ENCODE measurements at regions not wholly inside any gene's neighbourhood (a gene's known extent, or its start where the extent isn't known, plus 50 kb on each side); places are given as distances from the start of the nearest gene placed in this dataset.

GRCh38 chr1:81569761-81570160 lies 231.0 kb upstream of the ADGRL2 start:
- no peaks in the 10 kb centered on the region for H3K36me3 ChIP-seq (ENCODE audit: control insufficient read depth, insufficient read depth, low read length)
- no peaks in the 10 kb centered on the region for H3K9me3 ChIP-seq (ENCODE audit: control insufficient read depth, low read length)
- peaks cover 15% of the 10 kb centered on the region for H3K4me1 ChIP-seq (ENCODE audit: control insufficient read depth, insufficient read depth, low read length)
- Mint-ChIP-seq H3K9me3 (no peaks in the 10 kb centered on the region), H3K4me1 (peaks cover 19% of the 10 kb centered on the region), H3K27ac (no peak overlapping the region), H3K4me3 (no peak overlapping the region), H3K27me3 (ENCODE audit: insufficient read depth) (no peaks in the 10 kb centered on the region), H3K36me3 (ENCODE audit: low read depth) (no peaks in the 10 kb centered on the region)
- no peak overlapping the region for H3K4me3 ChIP-seq (ENCODE audit: low read length)
- no peaks in the 10 kb centered on the region for H3K27me3 ChIP-seq (ENCODE audit: control insufficient read depth, insufficient read depth, low read length, poor library complexity, severe bottlenecking)
- no peak overlapping the region for H3K27ac ChIP-seq (ENCODE audit: low read depth, low read length)
- DNase-seq, result no peak
- no peak overlapping the region for H3K9ac ChIP-seq (ENCODE audit: extremely low read depth, low read length, poor library complexity, severe bottlenecking)
- WGBS, 2 experiments (ENCODE audit: insufficient coverage in 1 of 2, insufficient read length in 1 of 2), result 83 to 84% methylated on average over 1 of the region's 1 CpG
- TF ChIP-seq, protein P1, sequence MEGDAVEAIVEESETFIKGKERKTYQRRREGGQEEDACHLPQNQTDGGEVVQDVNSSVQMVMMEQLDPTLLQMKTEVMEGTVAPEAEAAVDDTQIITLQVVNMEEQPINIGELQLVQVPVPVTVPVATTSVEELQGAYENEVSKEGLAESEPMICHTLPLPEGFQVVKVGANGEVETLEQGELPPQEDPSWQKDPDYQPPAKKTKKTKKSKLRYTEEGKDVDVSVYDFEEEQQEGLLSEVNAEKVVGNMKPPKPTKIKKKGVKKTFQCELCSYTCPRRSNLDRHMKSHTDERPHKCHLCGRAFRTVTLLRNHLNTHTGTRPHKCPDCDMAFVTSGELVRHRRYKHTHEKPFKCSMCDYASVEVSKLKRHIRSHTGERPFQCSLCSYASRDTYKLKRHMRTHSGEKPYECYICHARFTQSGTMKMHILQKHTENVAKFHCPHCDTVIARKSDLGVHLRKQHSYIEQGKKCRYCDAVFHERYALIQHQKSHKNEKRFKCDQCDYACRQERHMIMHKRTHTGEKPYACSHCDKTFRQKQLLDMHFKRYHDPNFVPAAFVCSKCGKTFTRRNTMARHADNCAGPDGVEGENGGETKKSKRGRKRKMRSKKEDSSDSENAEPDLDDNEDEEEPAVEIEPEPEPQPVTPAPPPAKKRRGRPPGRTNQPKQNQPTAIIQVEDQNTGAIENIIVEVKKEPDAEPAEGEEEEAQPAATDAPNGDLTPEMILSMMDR (conservative IDR thresholded peaks at IDR 0.05), result no peak

DNA sequence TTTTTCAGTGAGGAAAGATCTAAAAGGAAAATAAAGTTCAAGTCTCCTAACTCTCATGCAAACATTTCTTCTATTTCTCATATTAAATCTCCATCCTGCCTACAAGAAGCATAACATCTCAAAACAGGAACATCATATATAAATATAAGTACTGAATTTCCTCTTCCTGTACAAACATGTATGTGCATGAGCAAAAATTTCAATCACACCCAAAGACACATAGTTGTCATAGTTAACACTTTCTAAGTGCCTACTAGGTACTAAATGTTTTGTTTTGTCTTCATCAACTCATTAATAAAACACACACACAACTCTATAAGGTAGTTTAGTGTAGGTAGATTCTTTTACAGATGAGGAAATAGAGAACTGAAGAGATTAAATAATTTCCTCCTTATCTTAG lies 237.1 kb upstream of the ADGRL2 start:
- H3K27me3 ChIP-seq (ENCODE audit: control insufficient read depth, insufficient read depth, low read length, poor library complexity, severe bottlenecking), result no peaks in the 10 kb centered on the region
- no peaks in the 10 kb centered on the region for H3K9me3 ChIP-seq (ENCODE audit: control insufficient read depth, low read length)
- TF ChIP-seq, protein P1 (conservative IDR thresholded peaks at IDR 0.05), result no peak
- no peaks in the 10 kb centered on the region for H3K4me1 Mint-ChIP-seq
- H3K4me3 Mint-ChIP-seq, result no peak overlapping the region
- H3K27ac Mint-ChIP-seq, result no peak overlapping the region
- H3K36me3 Mint-ChIP-seq (ENCODE audit: low read depth), result no peaks in the 10 kb centered on the region
- no peaks in the 10 kb centered on the region for H3K36me3 ChIP-seq (ENCODE audit: control insufficient read depth, insufficient read depth, low read length)
- H3K9me3 Mint-ChIP-seq, result no peaks in the 10 kb centered on the region
- no peak overlapping the region for H3K27ac ChIP-seq (ENCODE audit: low read depth, low read length)
- no peak for DNase-seq
- H3K9ac ChIP-seq (ENCODE audit: extremely low read depth, low read length, poor library complexity, severe bottlenecking), result no peak overlapping the region
- H3K4me1 ChIP-seq (ENCODE audit: control insufficient read depth, insufficient read depth, low read length), result peaks cover 6% of the 10 kb centered on the region
- H3K4me3 ChIP-seq (ENCODE audit: low read length), result no peak overlapping the region
- H3K27me3 Mint-ChIP-seq (ENCODE audit: insufficient read depth), result no peaks in the 10 kb centered on the region

DNA sequence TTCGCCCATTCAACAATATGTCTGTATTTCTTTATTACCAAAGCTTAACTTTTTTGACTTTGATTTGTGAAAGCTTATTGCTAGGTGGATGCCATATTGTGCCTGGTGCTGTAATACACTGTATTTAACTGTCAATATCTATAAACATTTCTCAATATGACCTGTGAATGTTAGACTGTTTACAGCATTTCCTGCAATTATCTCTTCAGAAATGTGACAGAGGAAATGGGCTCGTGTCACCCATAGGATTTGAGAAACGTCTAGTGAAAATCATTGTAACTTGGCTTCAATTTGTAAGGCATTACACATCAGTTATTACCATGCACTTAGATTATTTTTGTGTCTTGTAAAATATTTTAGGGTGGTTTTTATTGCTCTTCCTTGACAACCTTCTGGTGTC lies 237.8 kb upstream of the ADGRL2 start:
- TF ChIP-seq, protein P1 (conservative IDR thresholded peaks at IDR 0.05), result no peak
- H3K9me3 ChIP-seq (ENCODE audit: control insufficient read depth, low read length), result no peaks in the 10 kb centered on the region
- H3K4me1 ChIP-seq (ENCODE audit: control insufficient read depth, insufficient read depth, low read length), result peaks cover 6% of the 10 kb centered on the region
- H3K4me3 ChIP-seq (ENCODE audit: low read length), result no peak overlapping the region
- Mint-ChIP-seq H3K9me3 (no peaks in the 10 kb centered on the region), H3K27ac (no peak overlapping the region), H3K4me3 (no peak overlapping the region), H3K4me1 (no peaks in the 10 kb centered on the region), H3K36me3 (ENCODE audit: low read depth) (no peaks in the 10 kb centered on the region), H3K27me3 (ENCODE audit: insufficient read depth) (no peaks in the 10 kb centered on the region)
- WGBS, 2 experiments (ENCODE audit: insufficient coverage in 1 of 2, insufficient read length in 1 of 2), result 86 to 94% methylated on average over 1 to 3 of the region's 3 CpGs
- DNase-seq, result no peak
- H3K9ac ChIP-seq (ENCODE audit: extremely low read depth, low read length, poor library complexity, severe bottlenecking), result no peak overlapping the region
- H3K27ac ChIP-seq (ENCODE audit: low read depth, low read length), result no peak overlapping the region
- no peaks in the 10 kb centered on the region for H3K36me3 ChIP-seq (ENCODE audit: control insufficient read depth, insufficient read depth, low read length)
- no peaks in the 10 kb centered on the region for H3K27me3 ChIP-seq (ENCODE audit: control insufficient read depth, insufficient read depth, low read length, poor library complexity, severe bottlenecking)

Data from endodermal cell (in vitro differentiated cells).